HG03025 (cell line): ENCODE measurements at regions not wholly inside any gene's neighbourhood (a gene's known extent, or its start where the extent isn't known, plus 50 kb on each side); places are given as distances from the start of the nearest gene placed in this dataset.
A peak's percentile ranks its signal among the peaks of the same experiment; 100 is the strongest.

Source experiments
- ATAC-seq: cut with Tn5 transposase; IDR thresholded peaks from one replicate; pipeline ENCODE4 v1.9.1; 2021; ENCODE audit warnings: mild to moderate bottlenecking, moderate library complexity; ENCODE audit not compliant: unreplicated experiment, low FRiP score

DNA sequence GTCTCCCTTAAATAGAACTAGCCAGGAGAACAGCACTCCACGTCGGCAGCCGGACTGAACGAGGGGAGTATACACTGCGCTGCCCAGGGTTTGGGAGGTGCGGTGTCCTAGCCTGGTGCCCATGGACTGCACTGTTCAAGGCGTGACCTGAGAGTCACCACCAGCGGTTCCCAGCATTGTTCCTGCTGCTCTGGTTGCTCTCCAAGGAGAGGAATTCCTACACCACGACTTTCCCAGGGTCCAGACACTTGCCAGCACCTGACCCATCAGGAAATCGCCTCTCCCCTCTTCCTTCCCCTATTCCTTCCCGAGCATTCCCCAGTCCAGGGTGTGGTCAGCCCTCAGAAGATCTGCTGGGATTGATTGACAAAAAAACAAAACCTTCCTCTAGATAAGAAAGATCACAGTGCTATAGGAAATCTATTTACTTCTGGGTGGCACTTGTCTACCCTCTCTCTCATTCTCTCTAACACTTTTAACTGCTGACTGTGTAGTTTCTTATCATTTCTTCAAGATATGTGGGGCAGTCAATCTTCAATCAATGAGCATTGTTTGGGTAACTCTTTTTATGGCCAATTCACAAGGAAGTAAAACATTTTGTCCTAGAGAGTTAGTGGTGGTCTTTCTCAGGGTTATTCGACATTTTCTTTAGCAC lies 297.8 kb upstream of the ACTBL2 start:
- no peak for ATAC-seq

DNA sequence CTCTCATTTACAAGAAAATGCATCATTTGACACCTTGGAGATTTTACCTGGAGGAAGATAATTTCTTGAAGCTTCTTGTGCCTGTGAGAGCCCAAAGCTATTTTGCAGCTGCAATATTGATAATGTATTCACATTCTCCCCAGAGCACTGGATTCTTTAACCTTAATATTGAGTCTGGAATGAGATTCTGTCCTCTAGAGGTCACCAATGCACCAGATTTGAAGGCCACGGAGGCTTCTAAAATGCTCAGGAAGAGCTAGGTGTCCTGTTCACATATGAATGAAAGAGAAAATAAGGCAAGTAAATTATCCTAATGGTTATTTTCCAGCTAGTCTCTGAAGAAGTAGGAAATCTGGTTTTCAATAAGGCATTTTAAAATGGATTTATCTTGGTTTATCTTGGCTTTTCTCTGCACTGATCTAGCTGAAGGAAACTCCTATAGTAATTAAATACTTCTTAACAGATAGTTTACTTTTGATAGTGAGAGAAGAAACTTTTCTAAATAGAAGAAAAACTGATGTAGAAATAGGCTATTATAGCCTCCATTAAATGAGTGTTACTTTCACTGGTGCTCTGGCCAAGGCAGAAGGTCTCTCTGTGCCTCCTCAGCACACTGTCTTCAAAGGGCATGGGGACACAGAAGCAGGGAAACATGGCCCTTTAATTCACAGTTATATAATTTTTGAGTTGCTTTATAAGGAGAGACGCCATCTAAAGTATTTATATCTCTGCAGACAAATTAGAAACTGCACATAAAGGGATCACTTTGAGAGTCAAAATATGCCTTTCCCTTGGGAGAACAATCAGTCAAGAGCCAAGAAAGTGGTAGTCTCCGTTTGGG lies 297.0 kb upstream of the ACTBL2 start:
- ATAC-seq: peak; percentile 57

DNA sequence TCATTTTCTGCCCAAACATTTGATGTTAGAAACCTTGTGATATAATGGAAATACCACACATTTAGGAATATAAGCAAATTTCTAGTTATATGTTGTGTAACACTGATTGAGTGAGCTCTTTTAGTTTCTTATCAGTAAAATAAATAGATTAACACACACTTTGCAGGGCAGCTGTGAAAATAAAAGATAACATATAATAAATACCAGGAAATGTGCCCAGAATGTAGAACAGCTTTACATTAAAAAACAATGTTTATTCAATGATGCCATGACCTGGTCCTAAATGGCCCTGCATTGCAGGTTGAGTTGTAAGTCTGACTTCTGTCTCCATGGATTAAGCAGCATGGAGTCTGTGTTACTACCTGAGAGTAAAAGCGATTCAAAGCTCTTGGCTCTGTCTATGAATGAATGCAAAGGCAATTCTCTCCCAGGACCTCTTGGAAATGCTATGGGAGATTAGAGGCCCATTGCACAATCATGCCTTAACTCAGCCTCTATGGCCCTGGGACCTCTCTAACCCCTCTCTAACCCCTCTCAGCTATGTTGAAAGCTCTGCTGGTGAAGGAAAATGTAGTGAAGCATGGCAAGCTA lies 296.0 kb upstream of the ACTBL2 start:
- no peak for ATAC-seq

DNA sequence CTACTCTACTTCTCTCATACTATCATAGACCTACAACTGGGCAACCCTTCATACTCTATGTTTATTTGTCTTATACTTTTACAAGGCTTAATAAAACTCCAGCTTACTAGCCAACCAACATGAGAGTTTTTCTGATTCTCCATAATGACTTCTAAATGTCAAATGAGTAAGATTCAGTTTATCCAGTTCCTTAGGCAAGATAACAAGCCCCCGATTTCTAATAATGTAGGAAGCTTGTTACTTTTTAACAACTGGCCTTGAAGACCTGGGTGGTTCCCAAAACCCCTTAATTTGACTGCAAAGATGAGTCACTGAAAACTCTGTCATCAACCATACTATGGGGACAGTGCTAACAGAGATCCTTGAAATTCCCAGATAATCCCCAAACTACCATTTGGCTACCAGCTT lies 294.6 kb upstream of the ACTBL2 start:
- ATAC-seq: no peak

DNA sequence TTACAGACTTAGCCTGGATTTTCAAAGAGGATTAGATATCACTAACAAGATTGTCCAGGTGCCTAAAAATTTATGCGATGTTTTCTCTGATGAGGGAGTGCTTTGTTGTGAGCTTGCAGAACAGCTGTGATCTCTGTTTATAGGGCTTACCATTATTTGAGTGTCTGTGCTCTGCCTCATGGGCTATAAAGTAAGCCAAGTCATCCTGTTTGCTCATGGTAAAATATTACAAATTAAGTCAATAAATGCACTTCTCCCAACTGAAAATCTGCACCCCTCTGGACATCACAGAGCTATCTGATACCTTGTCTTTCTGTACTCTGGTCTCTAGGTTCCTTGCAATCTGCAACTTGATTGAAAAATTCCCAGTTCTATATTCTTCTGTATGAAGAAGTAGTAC lies 293.4 kb upstream of the ACTBL2 start:
- ATAC-seq: no peak

DNA sequence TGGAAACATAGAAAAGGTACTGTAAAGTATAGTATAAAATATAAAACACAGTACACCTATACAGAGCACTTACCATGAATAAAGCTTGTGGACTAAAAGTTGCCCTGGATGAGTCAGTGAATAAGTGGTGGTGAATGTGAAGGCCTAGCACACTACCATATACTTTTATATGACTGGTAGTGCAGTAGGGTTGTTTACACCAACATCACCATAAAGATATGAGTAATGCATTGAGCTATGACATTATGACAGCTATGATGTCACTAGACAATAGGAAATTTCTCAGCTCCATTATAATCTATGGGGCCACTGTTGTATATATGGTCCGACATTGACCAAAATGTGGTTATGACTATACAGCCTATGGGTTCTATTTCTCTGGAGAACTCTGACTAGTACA lies 291.8 kb upstream of the ACTBL2 start:
- ATAC-seq: no peak

DNA sequence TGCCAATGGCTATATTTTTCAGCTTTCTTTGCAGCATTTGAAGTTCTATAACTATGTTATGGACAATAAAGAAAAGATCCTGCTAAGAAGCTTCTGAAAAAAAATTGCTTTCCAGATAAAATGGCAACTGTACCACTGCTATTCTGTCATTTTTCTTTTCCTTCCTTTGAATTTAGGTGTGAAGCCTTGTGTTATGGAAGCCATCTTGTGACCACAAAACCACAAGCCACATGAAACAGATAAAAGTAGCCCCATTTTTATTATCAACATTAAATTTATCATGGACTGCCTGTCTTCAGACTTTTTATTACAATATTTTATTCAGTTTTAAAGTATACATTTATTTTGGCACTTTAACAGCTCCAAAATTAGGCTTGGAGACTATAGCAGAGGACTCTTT lies 289.9 kb upstream of the ACTBL2 start:
- no peak for ATAC-seq

DNA sequence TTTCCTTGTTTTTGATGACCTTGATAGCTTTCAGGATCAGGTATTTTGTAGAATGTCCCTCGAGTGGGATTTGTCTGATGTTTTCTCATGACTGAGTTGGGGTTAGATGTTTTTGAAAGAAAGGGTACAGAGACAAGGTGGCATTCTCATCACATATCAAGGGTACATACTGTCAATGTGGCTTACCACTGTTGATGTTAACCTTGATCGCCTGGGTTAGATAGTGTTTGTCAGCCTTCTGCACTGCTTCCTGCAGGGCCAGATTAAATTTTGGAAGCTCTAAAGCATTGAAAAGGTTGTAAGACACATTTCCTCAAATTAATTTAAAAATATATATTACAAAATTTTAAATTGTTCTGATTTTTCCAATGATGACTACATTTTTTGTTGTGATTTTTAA lies 287.4 kb upstream of the ACTBL2 start:
- ATAC-seq: no peak

DNA sequence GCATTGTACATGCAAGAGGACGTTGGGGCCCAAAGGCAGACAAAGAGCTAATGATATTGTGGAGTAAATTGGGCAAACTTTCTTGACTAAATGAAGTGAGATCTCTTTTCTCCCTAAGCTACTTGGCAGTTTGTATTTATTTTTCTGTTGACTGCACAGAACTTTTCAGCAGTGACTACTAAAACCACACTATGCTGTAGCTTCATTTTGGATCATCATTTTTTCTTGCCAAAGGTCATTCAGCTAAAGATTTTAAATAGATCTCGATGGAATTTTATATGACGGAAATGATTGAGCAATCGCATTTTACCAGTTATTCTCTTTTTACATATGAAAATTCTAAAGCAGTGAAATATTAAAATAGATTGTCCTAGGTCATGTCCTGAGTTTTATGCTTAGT lies 286.1 kb upstream of the ACTBL2 start:
- no peak for ATAC-seq

DNA sequence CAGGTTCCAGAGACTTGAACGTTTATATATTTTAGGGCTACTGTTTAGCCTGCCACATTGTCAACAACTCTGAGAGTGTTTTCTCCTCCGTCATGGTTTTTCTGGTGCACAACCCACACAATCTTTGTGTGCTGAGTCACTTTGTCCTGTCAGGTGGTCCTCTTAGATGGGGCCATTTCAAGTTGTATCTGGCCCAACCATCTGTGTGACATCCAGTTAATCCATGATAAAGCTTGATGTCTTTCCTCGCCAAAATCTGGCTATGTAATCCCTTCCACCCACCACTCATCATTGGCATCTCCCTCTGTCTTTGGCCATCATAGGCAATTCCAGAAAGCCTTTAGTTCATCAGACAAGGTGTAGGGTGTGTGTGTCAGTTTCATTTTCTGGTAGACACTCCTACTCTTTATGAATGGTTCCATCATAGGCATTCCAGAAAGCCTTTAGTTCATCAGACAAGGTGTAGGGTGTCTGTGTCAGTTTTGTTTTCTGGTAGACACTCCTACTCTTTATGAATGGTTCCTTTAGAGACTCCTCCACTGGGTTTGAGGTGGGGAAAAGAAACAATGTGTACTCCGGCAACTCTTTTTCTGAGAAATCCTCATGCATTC lies 282.0 kb upstream of the ACTBL2 start:
- no peak for ATAC-seq

DNA sequence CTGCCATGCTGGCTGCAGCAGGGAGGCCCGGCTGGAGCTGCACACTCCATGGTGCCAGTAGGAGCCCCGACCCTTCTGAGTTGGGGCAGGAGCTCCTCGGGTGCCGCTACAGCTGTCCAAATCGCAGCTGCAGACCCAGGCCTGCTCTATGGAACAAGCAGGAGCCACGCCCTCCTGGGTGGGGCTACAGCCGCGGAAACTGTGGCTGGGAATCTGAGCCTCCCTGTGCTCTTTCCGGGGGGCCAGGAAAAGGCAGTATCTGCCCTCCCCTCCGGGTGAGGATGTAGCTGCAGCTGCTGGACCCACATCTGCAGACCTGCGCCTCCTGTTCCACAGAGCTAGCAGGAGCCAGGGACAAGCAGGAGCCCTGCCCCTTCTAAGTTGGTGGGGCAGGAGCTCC lies 278.9 kb upstream of the ACTBL2 start:
- no peak for ATAC-seq

DNA sequence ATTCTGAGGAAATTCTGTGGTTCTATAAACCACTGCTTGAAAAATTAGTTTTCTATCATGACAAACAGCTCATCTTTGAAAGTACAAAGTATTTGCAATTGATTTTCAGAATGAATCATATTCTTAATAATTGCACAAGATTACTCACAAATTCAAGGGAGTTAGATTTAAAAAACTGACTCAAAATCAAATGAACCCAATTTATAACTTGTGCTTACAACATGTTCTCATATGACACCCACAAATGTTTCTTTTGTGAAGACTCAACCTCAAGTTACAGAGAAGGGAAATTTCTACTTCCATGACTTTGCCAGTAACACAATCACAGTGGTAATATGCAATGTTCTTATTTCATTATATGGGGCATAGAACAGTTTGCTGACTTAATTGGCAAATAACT lies 272.0 kb upstream of the ACTBL2 start:
- ATAC-seq: no peak

DNA sequence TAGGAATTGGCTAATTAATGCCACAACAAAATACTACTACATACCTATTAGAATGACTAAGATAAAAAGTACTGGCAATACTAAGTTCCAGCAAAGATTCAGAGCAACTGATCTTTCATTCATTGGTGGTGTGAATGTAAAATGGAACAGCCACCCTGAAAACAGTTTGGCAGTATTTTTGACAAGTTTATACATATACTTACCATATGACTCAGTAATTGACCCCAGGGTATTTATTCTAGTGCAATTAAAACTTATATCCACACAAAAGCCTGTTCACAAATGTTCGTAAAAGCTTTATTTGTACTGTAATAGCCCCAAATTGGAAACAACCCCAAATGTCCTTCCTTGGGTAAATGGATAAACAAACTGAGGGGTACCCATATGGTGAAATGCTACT lies 270.8 kb upstream of the ACTBL2 start:
- no peak for ATAC-seq

DNA sequence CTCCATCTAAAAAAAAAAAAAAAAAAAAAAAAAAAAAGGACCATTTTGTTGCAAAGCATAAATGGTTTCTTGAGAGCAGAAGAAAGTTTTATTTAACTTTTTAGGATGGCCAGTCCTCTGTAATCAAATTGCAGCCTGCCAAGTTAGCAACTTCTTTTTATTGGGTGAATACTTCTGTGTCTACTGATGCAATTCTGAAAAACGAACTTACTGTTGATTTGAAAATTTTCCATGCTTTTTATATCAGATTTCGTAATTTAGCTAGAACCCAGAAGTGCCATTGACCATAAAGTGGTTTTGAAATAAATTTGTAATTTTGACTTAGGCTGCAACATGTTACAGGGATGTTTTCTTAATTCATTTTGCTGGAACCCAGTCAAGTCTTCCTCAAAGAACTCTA lies 269.1 kb upstream of the ACTBL2 start:
- no peak for ATAC-seq

DNA sequence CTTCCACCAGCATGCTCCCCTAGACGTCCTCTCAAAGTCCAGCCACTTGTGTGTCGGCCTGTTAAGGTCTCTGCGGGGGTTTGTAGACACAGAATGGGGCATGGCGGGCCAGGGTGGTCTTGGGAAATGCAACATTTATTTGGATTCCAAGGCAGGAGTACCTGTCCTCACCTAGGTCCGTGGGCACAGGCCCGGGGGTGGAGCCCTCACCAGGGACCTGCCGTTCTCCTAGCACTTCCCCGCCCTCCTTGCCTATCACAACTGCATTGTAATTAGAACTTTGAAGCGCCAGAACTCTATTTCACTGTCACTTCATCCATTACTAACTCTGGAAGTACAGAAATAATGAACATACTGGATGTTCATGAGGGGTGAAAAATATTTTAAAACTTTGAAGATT lies 268.3 kb upstream of the ACTBL2 start:
- ATAC-seq: no peak

DNA sequence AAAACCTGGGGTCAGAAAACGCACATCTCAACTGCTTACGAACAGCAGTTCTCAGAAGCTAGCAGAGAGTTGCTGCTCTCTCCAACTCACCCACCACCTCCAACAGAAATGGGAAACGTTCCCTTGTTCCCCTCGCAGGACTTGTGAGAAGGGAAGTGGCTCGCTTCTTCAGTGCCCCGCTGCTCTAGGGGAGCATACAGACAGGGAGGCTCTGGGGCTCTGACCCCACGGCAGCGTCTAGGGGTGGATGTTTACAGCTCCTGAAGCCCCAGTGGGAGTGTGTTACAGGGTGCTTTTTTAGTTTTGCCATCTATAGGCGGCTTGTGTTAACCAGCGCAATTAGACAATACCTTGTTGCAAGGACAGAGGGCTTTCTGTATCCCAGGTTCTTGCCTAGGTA lies 267.7 kb upstream of the ACTBL2 start:
- no peak for ATAC-seq

DNA sequence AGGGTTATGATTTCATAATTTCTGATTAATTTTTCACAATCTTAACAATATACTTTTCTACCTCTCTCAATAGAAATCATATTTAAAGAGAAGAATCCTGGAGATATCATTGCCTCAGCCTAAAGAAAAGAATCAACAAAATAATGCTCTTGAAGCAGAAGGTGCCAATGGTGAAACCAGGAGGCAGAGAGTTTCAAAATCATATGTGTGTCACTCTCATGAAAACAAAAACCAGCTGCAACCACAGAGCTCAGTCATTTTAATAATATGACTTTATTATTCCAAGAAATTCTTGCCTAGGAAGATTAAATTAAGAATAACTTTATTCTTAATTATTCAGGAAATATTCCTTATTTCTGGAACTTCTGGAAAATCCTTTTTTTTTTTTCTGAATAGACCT lies 266.8 kb upstream of the ACTBL2 start:
- no peak for ATAC-seq

DNA sequence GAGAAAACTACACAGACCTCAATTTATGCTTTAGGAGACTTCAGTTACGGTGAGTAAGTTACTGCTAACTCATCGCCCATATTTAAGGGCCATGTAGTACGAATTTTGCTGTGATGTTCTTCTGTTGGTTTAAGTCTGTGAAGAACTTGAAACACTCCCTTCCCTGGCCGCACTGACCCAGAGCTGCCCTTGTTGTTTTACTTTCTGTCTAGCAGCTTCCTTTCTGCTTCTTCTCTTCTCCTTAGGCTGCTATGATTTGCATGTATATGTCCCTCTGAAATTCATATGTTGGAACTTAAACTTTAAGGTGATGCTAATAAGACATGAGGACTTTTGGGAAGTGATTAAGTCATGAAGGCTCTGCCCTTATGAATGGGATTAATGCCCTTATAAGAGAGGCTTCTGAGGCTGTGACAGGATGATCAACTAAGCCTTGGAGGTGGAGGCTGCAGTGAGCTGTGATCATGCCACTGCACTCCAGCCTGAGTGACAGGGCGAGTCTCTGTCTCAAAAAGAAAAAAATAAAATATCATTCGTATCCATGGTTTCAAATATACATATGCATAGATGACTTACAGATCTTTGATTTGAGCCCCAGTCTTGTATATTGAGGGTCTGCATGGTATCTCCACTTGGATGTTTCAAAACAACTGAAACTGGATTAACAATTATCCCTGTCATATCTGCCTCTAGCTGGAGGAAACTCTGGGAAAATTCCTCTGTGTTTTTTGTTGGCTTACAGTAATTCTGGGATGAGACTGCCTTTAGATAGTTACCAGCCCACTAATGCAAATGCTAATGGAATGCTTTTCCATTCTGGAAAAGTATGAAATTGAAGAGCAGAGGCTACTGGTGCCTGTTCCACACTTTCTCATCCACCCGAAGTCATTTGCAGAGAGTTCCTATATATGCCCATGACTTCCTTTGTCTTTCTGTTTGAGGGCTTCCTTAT lies 263.4 kb upstream of the ACTBL2 start:
- ATAC-seq: no peak

DNA sequence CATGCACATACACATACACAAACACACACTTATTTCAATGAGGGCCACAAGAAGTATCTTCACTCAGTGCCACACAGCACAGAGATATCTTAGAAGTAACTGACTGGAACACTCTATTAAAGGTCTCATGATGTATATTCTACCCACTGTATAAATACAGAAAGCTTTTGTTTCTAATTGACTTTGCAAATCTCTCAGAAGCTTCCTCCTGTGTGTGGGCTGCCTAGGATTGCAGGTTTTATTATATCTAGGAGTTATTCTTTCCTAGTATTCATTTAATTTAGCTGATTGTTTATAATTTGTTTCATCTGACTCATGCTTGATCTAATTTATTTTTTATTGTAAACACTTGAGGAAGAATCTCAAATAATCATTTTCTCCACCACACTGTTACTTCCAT lies 262.4 kb upstream of the ACTBL2 start:
- ATAC-seq: no peak

DNA sequence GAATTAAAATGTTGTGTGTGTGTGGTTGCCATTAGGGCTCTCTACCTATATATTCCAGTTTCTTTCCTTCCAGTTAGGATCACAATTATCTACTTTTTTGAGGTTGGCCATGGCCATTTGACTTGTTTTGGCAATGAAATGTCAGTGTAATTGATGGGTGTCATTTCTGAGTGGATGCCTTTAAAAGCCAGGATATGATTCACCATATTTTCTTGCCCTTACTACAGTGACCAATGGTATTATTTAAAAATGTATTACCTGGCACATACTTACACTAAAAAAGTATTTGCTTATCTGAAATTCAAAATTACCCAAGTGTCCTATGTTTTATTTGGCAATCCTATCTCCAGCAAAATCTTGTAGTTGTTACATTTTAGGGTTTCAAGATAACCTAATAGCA lies 258.7 kb upstream of the ACTBL2 start:
- ATAC-seq: no peak
